ENCODE measurements at regions not wholly inside any gene's neighbourhood (a gene's known extent, or its start where the extent isn't known, plus 50 kb on each side); places are given as distances from the start of the nearest gene placed in this dataset.
"Not testable (repeated sequence)": the region's sequence is repeated elsewhere in the genome, so short reads cannot be mapped to it uniquely, and the experiment has no call there.

DNA sequence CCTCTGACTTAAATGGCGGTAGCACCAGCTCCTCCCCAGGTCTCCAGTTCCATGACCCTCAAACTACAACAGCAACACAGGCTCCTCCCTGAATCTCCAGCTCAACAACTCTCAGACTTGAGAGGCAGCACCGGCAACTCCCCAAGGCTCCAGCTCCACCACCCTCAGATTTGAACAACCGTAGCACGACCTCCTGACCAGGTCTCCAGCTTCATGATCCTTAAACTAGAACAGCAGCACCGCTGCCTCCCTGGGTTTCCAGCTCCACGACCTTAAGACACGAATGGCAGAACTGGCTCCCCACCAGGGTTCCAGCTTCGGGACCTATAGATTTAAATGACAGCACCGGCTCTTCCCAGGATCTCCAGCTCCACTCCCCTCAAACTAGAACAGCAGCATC lies 325.8 kb downstream of the PREX1 start:
- no peak for DNase-seq (ENCODE audit: low read depth)
- TF ChIP-seq, protein P1, sequence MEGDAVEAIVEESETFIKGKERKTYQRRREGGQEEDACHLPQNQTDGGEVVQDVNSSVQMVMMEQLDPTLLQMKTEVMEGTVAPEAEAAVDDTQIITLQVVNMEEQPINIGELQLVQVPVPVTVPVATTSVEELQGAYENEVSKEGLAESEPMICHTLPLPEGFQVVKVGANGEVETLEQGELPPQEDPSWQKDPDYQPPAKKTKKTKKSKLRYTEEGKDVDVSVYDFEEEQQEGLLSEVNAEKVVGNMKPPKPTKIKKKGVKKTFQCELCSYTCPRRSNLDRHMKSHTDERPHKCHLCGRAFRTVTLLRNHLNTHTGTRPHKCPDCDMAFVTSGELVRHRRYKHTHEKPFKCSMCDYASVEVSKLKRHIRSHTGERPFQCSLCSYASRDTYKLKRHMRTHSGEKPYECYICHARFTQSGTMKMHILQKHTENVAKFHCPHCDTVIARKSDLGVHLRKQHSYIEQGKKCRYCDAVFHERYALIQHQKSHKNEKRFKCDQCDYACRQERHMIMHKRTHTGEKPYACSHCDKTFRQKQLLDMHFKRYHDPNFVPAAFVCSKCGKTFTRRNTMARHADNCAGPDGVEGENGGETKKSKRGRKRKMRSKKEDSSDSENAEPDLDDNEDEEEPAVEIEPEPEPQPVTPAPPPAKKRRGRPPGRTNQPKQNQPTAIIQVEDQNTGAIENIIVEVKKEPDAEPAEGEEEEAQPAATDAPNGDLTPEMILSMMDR (IDR thresholded peaks at IDR 0.05; ENCODE audit: low read depth, low read length, missing control alignments) = no peak
- H3K4me3 ChIP-seq (ENCODE audit: low read depth, low read length) = no peak overlapping the region

- not testable (repeated sequence) for H3K4me3 ChIP-seq (ENCODE audit: low read depth, low read length); DNase-seq (ENCODE audit: low read depth)
These were observed 326.9 kb downstream of the PREX1 start for GRCh38 chr20:48500900-48501299.

DNA sequence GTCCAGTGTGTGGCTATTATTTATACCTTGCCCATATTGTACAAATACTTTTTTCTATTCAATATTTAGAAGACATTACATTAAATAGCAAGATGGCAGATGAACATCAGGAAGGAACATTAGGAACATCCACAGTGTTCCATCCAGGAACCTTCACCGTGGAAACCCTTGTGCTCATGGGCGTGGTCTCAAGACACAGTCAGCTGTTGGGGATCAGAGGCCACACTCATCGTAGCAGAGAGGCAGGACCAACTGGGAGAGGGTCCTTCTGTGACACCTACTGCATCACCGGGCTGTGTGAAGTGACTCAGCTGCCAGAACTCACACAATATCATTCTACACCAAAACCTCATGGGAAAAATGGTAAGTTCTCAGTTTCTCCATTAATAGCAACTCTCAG lies 328.9 kb downstream of the PREX1 start:
- H3K4me3 ChIP-seq (ENCODE audit: low read depth, low read length) = not testable (repeated sequence)

GRCh38 chr20:48498125-48498524 lies 329.7 kb downstream of the PREX1 start:
- not testable (repeated sequence) for H3K4me3 ChIP-seq (ENCODE audit: low read depth, low read length); DNase-seq (ENCODE audit: low read depth)

More for the DNA sequence above, 328.9 kb downstream of the PREX1 start:
- DNase-seq (ENCODE audit: low read depth) = not testable (repeated sequence)

DNA sequence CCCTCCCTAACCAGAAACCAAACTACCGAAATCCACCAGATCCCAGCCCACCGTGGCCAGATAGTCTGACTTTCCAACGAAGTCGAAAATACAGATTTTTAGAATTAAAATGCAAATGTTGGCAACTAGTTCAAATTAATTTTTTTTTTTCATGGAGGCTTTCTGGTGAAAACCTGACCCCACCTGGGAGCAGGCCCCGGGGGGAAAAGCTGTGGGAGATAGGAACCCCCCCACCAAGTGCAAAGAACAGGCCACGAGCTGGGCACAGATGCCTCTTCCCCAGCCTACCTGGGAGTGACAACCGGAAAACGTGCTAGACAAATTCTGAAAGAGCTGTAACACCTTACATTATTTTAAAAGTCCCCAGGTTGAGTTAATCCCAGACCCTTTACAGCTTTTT lies 333.8 kb downstream of the PREX1 start:
- no peak for DNase-seq (ENCODE audit: low read depth)
- TF ChIP-seq, protein P1 (IDR thresholded peaks at IDR 0.05; ENCODE audit: low read depth, low read length, missing control alignments) = no peak
- H3K4me3 ChIP-seq (ENCODE audit: low read depth, low read length) = no peak overlapping the region

DNA sequence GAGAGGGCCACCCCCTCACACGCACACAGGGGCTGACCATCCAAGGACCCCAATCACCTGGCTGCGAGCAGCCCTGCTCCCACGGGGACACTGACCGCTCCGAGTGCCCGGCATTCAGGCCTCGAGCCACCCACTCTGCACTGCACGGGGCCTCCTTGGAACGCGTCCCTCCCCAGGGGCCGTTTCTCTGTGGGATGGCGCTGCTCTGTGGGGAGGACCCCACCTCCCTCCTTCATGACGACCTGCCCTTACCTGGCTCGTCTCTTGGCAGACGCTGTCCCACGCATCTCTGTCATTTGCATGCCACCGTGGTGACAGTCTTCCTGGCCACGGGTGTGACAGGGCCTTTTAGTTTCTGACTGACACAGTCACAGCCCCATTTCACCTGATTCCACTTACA lies 334.5 kb downstream of the PREX1 start:
- not testable (repeated sequence) for H3K4me3 ChIP-seq (ENCODE audit: low read depth, low read length); DNase-seq (ENCODE audit: low read depth)

DNA sequence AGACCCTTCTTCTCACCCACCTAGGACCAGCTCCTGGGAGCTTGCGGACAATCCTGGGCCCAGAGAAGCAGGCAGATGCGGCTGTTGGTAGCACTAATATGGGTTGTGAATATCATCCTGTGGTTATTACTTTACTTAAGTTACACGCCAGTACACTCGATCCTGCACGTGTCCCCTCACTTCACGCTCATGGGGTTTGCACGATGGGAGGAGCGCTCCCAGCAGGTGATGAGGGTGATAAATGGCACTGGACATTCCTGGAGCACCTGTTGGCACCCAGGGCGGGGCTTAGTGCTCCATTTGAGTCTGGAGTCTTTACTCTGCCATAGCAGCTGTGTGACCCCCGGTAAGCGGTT lies 335.1 kb downstream of the PREX1 start:
- TF ChIP-seq, protein P1 (IDR thresholded peaks at IDR 0.05; ENCODE audit: low read depth, low read length, missing control alignments) = no peak
- H3K4me3 ChIP-seq (ENCODE audit: low read depth, low read length) = no peak overlapping the region
- no peak for DNase-seq (ENCODE audit: low read depth)

GRCh38 chr20:48492015-48492714 lies 335.6 kb downstream of the PREX1 start:
- no peak overlapping the region for H3K4me3 ChIP-seq (ENCODE audit: low read depth, low read length)
- TF ChIP-seq, protein P1 (IDR thresholded peaks at IDR 0.05; ENCODE audit: low read depth, low read length, missing control alignments) = no peak
- DNase-seq (ENCODE audit: low read depth) = no peak

DNA sequence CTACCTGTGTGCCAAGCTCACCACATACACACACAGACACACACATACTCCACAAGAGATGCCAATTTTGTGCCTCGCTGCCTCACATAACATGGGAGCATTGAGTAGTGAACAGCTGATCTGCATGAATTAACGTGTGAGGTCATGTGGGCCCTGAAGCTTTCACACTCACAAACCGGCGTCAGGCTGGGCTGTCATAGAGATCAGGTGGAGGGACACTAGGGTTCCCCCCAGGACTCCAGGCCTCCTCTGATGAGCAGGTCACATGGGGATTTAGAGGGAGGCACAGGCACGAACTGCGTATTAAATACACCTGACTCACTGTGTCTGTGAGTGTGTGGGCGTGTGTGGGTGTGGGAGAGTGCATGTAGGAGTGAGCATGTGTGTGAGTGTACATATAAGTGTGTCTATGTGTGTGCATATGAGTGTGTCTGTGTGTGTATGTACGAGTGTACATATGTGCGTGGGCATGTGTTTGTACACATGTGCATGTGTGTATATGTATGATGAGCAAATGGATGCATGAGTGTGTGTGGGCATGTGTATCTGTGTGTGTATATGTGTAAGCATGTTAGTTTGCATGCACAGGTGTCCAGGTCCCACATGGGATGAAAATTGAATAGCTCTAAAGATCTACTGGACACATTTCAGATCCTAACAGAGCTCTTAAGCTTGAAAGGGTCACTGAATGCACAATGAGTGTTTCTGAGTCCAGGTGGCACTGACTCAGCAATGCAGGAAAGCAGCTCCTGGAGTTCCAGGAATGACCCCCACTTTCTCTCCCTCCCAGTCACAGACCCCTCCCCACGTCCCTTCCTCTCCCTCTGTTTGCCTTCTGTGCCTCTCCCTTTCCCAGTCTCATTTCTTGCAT lies 336.6 kb downstream of the PREX1 start:
- TF ChIP-seq, protein P1 (IDR thresholded peaks at IDR 0.05; ENCODE audit: low read depth, low read length, missing control alignments) = no peak
- DNase-seq (ENCODE audit: low read depth) = no peak
- H3K4me3 ChIP-seq (ENCODE audit: low read depth, low read length) = no peak overlapping the region

DNA sequence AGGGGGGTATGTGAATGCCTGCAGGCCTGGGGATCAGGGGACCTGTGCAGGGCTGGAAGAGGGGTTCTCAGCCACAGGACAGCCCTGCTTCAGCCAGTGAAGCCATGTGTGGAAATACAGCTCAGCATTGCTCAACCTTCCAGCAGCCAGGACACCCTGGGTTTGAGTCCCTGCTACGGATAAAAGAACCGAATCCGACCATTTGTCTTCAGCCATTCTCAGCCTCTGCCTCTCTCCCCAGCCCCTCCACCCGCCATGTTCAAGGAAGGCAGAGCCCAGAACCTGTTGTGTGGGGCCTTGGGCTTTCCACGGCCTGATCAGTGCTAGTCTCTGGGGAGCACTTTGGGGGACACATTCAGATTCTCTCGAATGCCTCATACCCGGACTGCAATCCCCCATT lies 337.5 kb downstream of the PREX1 start:
- not testable (repeated sequence) for DNase-seq (ENCODE audit: low read depth); H3K4me3 ChIP-seq (ENCODE audit: low read depth, low read length)

All from GM12864 (cell line).